ENCODE measurements at regions not wholly inside any gene's neighbourhood (a gene's known extent, or its start where the extent isn't known, plus 50 kb on each side); places are given as distances from the start of the nearest gene placed in this dataset.
"Not testable (repeated sequence)": the region's sequence is repeated elsewhere in the genome, so short reads cannot be mapped to it uniquely, and the experiment has no call there.

DNA sequence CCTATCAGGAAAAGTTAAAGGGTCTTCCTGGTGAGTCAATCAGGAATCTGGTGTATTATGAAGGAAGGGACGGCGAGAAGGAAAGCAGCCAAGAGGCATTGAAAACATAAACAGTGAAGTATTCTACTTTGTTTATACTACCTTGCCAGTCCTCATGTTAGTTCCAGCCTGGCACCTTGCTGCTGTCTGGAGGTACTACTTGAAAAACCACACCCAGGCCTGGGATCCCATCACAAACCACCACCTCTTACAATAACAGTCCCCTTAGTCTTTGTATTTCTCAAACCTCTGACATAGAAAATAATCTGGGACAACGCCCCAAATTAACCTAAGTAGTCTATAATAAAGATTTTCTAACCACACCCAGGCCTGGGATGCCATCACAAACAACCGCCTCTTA is 676.7 kb upstream of the SOX9 start:
- Mint-ChIP-seq H3K9me3 (ENCODE audit: low read depth, unreplicated experiment) (no peaks in the 10 kb centered on the region), H3K4me1 (ENCODE audit: low read depth, unreplicated experiment) (peaks cover 37% of the 10 kb centered on the region), H3K4me3 (ENCODE audit: low read depth, unreplicated experiment) (no peak overlapping the region), H3K27me3 (ENCODE audit: unreplicated experiment) (no peaks in the 10 kb centered on the region), H3K27ac (ENCODE audit: unreplicated experiment) (no peak overlapping the region), H3K36me3 (ENCODE audit: insufficient read depth, unreplicated experiment) (no peaks in the 10 kb centered on the region)
- no peak for DNase-seq
- BruUV-seq (replicated peaks): no TSS peak
- TF ChIP-seq, protein P1, sequence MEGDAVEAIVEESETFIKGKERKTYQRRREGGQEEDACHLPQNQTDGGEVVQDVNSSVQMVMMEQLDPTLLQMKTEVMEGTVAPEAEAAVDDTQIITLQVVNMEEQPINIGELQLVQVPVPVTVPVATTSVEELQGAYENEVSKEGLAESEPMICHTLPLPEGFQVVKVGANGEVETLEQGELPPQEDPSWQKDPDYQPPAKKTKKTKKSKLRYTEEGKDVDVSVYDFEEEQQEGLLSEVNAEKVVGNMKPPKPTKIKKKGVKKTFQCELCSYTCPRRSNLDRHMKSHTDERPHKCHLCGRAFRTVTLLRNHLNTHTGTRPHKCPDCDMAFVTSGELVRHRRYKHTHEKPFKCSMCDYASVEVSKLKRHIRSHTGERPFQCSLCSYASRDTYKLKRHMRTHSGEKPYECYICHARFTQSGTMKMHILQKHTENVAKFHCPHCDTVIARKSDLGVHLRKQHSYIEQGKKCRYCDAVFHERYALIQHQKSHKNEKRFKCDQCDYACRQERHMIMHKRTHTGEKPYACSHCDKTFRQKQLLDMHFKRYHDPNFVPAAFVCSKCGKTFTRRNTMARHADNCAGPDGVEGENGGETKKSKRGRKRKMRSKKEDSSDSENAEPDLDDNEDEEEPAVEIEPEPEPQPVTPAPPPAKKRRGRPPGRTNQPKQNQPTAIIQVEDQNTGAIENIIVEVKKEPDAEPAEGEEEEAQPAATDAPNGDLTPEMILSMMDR (IDR thresholded peaks at IDR 0.05; ENCODE audit: unreplicated experiment): no peak
- CTCF ChIA-PET: interaction anchor here (0.5 kb wide), 1 partner anchor 1524 kb away, joined by 7 read pairs; no protein-coding TSS in a partner anchor
- intact Hi-C loops (cut with micrococcal nuclease; ENCODE audit: unreplicated experiment): no loop called here

DNA sequence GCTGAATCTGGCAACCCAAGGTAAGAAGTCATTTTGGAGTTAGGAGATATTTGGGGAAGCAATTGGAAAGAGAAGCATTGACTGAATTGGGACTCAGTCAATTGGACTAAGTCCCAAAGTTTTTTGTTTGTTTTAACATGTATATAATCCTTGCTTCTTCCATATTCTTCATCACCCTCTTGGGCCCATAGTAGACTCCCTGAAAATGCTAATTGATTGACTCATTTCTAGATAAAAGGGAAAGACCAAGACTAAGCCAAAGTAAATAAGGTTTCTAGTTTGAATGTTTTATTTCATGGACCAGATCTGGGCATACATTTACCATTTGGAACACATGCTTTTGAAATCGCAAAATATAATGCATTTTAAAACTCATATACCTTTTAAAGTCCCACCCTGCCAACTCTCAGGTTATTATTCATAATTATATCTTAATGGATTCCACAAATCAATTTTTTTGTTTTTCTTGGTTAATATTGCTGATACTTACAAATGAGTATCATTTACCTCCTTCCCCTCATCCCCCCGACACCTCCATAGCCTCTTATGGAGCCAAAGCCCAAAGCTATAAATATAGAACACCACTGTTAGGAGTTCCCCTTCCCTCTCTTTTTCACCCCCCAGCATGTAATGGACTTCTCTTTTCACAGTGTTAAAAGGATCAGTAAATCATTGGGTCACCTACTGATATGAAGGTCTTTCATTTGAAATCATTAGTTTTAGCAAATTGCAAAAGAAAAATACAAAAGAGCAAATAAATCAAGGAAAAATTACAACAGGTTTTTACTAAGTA is 674.0 kb upstream of the SOX9 start:
- intact Hi-C loops (cut with micrococcal nuclease; ENCODE audit: unreplicated experiment): no loop called here
- CTCF ChIA-PET: no interaction called here
- no peak for DNase-seq
- H3K36me3 Mint-ChIP-seq (ENCODE audit: insufficient read depth, unreplicated experiment): no peaks in the 10 kb centered on the region
- BruUV-seq (replicated peaks): no TSS peak
- peaks cover 12% of the 10 kb centered on the region for H3K4me1 Mint-ChIP-seq (ENCODE audit: low read depth, unreplicated experiment)
- no peak overlapping the region for H3K4me3 Mint-ChIP-seq (ENCODE audit: low read depth, unreplicated experiment)
- H3K27me3 Mint-ChIP-seq (ENCODE audit: unreplicated experiment): no peaks in the 10 kb centered on the region
- peaks cover 2% of the 10 kb centered on the region for H3K9me3 Mint-ChIP-seq (ENCODE audit: low read depth, unreplicated experiment)
- TF ChIP-seq, protein P1 (IDR thresholded peaks at IDR 0.05; ENCODE audit: unreplicated experiment): no peak
- H3K27ac Mint-ChIP-seq (ENCODE audit: unreplicated experiment): no peak overlapping the region

DNA sequence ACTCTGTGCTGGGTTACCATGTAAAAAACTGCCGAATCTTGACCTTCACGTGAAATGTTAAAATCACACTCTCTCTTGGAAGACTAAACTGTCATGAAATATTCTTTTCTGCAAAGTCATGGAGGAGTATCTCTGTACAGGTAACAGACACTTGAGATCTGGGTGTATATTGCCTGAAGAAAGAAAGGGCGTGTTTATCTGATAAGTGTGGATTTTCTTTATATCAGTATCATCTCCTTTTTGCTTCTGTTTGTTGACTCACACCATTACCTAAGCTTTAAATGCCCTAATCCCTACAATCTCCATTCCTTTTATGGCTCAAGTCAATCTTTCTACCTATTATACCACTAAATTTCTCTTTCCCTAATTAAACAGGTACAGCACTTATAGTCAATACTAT is 673.2 kb upstream of the SOX9 start:
- no peak for DNase-seq
- intact Hi-C loops (cut with micrococcal nuclease; ENCODE audit: unreplicated experiment): no loop called here
- Mint-ChIP-seq H3K36me3 (ENCODE audit: insufficient read depth, unreplicated experiment) (no peaks in the 10 kb centered on the region), H3K27ac (ENCODE audit: unreplicated experiment) (no peak overlapping the region), H3K27me3 (ENCODE audit: unreplicated experiment) (no peaks in the 10 kb centered on the region), H3K4me1 (ENCODE audit: low read depth, unreplicated experiment) (peaks cover 12% of the 10 kb centered on the region), H3K4me3 (ENCODE audit: low read depth, unreplicated experiment) (no peak overlapping the region), H3K9me3 (ENCODE audit: low read depth, unreplicated experiment) (peaks cover 2% of the 10 kb centered on the region)
- BruUV-seq (replicated peaks): no TSS peak
- TF ChIP-seq, protein P1 (IDR thresholded peaks at IDR 0.05; ENCODE audit: unreplicated experiment): no peak
- CTCF ChIA-PET: no interaction called here

DNA sequence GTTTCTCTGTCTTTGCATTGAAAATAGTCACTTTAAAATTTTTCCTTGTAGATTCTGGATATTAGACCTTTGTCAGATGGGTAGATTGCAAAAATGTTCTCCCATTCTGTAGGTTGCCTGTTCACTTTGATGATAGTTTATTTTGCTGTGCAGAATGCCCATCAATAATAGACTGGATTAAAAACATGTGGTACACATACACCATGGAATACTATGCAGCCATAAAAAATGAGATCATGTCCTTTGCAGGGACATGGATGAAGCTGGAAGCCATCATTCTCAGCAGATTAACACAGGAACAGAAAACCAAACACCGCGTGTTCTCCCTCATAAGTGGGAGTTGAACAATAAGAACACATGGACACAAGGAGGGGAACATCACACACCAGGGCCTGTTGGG is 670.2 kb upstream of the SOX9 start:
- CTCF ChIA-PET; H3K27ac Mint-ChIP-seq (ENCODE audit: unreplicated experiment); intact Hi-C loops (cut with micrococcal nuclease; ENCODE audit: unreplicated experiment); H3K27me3 Mint-ChIP-seq (ENCODE audit: unreplicated experiment); H3K4me1 Mint-ChIP-seq (ENCODE audit: low read depth, unreplicated experiment); H3K4me3 Mint-ChIP-seq (ENCODE audit: low read depth, unreplicated experiment); H3K36me3 Mint-ChIP-seq (ENCODE audit: insufficient read depth, unreplicated experiment); DNase-seq; H3K9me3 Mint-ChIP-seq (ENCODE audit: low read depth, unreplicated experiment); BruUV-seq (replicated peaks): not testable (repeated sequence)

DNA sequence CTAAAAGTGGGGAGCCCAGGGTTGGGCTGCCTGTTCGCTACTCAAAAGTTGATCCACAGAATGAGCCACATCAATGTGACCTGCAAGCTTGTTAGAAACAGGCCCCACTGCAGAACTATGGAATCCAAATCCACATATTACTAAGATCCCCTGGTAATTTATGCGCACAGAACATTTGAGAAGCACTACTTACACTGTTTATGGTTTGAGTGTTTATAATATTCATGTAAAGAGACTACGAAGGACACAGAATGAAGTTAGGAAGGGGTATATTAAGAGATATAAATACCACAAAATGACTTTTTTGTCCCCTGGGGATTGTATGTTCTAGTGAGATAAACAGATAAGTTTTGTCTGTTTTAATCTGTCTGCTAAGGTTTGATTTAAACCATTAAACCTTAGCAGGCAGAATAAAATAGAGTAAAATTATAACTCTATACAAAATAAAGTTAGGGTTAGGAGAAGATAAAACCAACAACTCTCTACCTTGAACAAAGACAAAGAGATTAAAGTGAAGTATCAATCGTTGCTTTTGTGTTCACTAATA is 666.9 kb upstream of the SOX9 start:
- Mint-ChIP-seq H3K36me3 (ENCODE audit: insufficient read depth, unreplicated experiment) (no peaks in the 10 kb centered on the region), H3K9me3 (ENCODE audit: low read depth, unreplicated experiment) (peaks cover 2% of the 10 kb centered on the region), H3K27ac (ENCODE audit: unreplicated experiment) (no peak overlapping the region), H3K27me3 (ENCODE audit: unreplicated experiment) (no peaks in the 10 kb centered on the region), H3K4me1 (ENCODE audit: low read depth, unreplicated experiment) (no peaks in the 10 kb centered on the region), H3K4me3 (ENCODE audit: low read depth, unreplicated experiment) (no peak overlapping the region)
- no peak for DNase-seq
- intact Hi-C loops (cut with micrococcal nuclease; ENCODE audit: unreplicated experiment): no loop called here
- TF ChIP-seq, protein P1 (IDR thresholded peaks at IDR 0.05; ENCODE audit: unreplicated experiment): no peak
- no TSS peak for BruUV-seq (replicated peaks)
- CTCF ChIA-PET: no interaction called here
